PC-3 (cell line): ENCODE measurements at regions not wholly inside any gene's neighbourhood (a gene's known extent, or its start where the extent isn't known, plus 50 kb on each side); places are given as distances from the start of the nearest gene placed in this dataset.
A peak's percentile ranks its signal among the peaks of the same experiment; 100 is the strongest.

ENCODE experiments used
- EZH2 ChIP-seq: fragments of 300-600 bp; sonication (generic); IDR thresholded peaks from one replicate; pipeline ENCODE4 v1.6.1; 2017; ENCODE audit warnings: antibody characterized with exemption, mild to moderate bottlenecking, low read length; ENCODE audit not compliant: unreplicated experiment
- EZH2phosphoT487 ChIP-seq: fragments of 300-600 bp; sonication (generic); IDR thresholded peaks from 2 replicates; pipeline ENCODE4 v1.6.1; 2018; ENCODE audit warnings: mild to moderate bottlenecking, antibody characterized with exemption, low read length, borderline replicate concordance
- TF ChIP-seq, protein P1 (sequence below): fragments of 300-600 bp; sonication (generic); conservative IDR thresholded peaks from 2 replicates; pipeline ENCODE4 v1.5.1; 2017; ENCODE audit warnings: antibody characterized with exemption, low read depth, mild to moderate bottlenecking, low read length

DNA sequence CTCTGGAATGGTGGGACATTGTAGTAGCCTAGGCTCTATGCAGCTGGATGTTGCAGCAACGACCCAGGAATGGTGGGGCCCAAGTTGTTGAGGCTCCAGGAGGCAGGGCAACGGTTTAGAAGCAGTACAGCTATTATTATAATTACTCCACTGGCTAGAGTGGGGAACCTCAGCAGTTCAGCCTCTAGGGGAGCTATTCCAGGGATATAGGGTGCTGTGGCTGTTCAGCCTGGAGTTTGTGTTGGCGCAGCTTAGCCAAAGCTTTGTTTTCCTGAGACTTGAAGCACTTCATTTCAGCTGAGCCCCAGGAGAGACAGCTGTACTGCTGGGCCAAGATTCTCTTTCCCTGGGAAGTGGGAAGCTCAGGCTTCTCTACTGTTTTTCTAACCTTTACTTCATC lies 1023.0 kb upstream of the ATXN7L3B start:
- TF ChIP-seq, protein P1, sequence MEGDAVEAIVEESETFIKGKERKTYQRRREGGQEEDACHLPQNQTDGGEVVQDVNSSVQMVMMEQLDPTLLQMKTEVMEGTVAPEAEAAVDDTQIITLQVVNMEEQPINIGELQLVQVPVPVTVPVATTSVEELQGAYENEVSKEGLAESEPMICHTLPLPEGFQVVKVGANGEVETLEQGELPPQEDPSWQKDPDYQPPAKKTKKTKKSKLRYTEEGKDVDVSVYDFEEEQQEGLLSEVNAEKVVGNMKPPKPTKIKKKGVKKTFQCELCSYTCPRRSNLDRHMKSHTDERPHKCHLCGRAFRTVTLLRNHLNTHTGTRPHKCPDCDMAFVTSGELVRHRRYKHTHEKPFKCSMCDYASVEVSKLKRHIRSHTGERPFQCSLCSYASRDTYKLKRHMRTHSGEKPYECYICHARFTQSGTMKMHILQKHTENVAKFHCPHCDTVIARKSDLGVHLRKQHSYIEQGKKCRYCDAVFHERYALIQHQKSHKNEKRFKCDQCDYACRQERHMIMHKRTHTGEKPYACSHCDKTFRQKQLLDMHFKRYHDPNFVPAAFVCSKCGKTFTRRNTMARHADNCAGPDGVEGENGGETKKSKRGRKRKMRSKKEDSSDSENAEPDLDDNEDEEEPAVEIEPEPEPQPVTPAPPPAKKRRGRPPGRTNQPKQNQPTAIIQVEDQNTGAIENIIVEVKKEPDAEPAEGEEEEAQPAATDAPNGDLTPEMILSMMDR, result peak; percentile 35
- TF ChIP-seq EZH2phosphoT487 (no peak), EZH2 (no peak)
